AG20443 (cell line): ENCODE measurements at regions not wholly inside any gene's neighbourhood (a gene's known extent, or its start where the extent isn't known, plus 50 kb on each side); places are given as distances from the start of the nearest gene placed in this dataset.
"Not testable (repeated sequence)": the region's sequence is repeated elsewhere in the genome, so short reads cannot be mapped to it uniquely, and the experiment has no call there.

Experiments used
- DNase-seq: peaks from one replicate; pipeline ENCODE4 v3.0.0; 2012; ENCODE audit warnings: low spot score, mixed read lengths

- DNase-seq = no peak
These were observed 301.1 kb upstream of the COBL start for GRCh38 chr7:51617686-51618085.

- no peak for DNase-seq
These were observed 297.3 kb upstream of the COBL start for GRCh38 chr7:51613911-51614357.

- DNase-seq = no peak
These were observed 295.3 kb upstream of the COBL start for GRCh38 chr7:51611937-51612336.

- no peak for DNase-seq
These were observed 290.8 kb upstream of the COBL start for GRCh38 chr7:51607447-51607846.

GRCh38 chr7:51606601-51607154, 290.1 kb upstream of the COBL start:
- DNase-seq = no peak

- DNase-seq = no peak
These were observed 285.8 kb upstream of the COBL start for GRCh38 chr7:51602376-51602775.

GRCh38 chr7:51601461-51601860, 284.9 kb upstream of the COBL start:
- DNase-seq = no peak

- not testable (repeated sequence) for DNase-seq
These were observed 283.3 kb upstream of the COBL start for GRCh38 chr7:51599935-51600334.

GRCh38 chr7:51593628-51594027, 277.0 kb upstream of the COBL start:
- DNase-seq = no peak

- DNase-seq = no peak
These were observed 276.4 kb upstream of the COBL start for GRCh38 chr7:51592842-51593599.

- no peak for DNase-seq
These were observed 274.6 kb upstream of the COBL start for GRCh38 chr7:51591223-51591622.

GRCh38 chr7:51590746-51591145, 274.1 kb upstream of the COBL start:
- DNase-seq = no peak

GRCh38 chr7:51589111-51589510, 272.5 kb upstream of the COBL start:
- no peak for DNase-seq

- no peak for DNase-seq
These were observed 271.0 kb upstream of the COBL start for GRCh38 chr7:51587604-51588003.

GRCh38 chr7:51577390-51577789, 260.8 kb upstream of the COBL start:
- DNase-seq = no peak

GRCh38 chr7:51569581-51569980, 253.0 kb upstream of the COBL start:
- DNase-seq = no peak

- DNase-seq = no peak
These were observed 252.6 kb upstream of the COBL start for GRCh38 chr7:51569176-51569575.

- DNase-seq = no peak
These were observed 234.5 kb upstream of the COBL start for GRCh38 chr7:51551070-51551469.

GRCh38 chr7:51545131-51545530, 228.5 kb upstream of the COBL start:
- no peak for DNase-seq

GRCh38 chr7:51543801-51544553, 227.4 kb upstream of the COBL start:
- no peak for DNase-seq

- not testable (repeated sequence) for DNase-seq
These were observed 224.3 kb upstream of the COBL start for GRCh38 chr7:51540906-51541305.

- DNase-seq = no peak
These were observed 223.2 kb upstream of the COBL start for GRCh38 chr7:51539840-51540239.

- no peak for DNase-seq
These were observed 211.6 kb upstream of the COBL start for GRCh38 chr7:51528172-51528571.
